ENCODE measurements at regions not wholly inside any gene's neighbourhood (a gene's known extent, or its start where the extent isn't known, plus 50 kb on each side); places are given as distances from the start of the nearest gene placed in this dataset.

DNA sequence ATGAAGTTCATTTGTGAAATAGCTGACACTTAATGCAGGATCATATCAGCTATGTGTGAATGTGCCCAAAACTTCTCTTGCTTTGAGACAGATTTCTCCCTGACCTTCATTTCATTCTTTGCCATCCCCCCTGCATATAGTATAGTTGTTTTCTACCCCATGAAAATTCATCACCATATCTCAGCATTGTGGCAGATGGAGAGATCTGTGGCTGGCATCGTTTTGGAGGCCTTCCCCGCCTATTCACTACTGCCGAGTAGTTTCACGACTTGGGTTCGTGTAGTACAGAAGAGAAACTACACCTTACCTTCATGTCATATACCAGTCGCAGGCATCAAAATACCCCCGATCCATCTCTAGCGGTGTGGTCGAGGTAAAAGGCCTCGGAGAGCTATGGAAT lies 66.2 kb upstream of the SELENOK start:
- FAIRE-seq (no peak), DNase-seq (ENCODE audit: low spot score in 2 of 2) (no peak)

DNA sequence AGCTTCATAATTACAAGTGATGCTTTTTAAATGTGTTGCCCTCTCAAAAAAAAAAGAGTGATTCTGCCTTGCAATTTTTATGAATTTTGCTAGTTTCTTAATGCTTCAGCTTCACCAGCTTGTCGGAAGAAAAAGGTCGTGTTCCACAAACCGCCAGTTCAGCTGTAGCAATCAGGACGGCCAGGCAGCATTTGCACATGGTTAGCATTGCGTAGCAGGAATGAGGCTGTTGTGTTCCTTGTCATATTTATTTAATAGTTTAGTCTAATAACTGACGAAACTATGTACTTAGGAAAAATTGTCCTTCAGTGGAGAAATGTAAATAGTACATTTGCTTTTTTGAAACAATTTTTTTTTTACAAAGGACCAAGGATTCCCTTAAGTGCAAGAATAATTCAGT lies 64.9 kb upstream of the SELENOK start:
- DNase-seq (ENCODE audit: low spot score in 2 of 2): no peak
- no peak for FAIRE-seq

DNA sequence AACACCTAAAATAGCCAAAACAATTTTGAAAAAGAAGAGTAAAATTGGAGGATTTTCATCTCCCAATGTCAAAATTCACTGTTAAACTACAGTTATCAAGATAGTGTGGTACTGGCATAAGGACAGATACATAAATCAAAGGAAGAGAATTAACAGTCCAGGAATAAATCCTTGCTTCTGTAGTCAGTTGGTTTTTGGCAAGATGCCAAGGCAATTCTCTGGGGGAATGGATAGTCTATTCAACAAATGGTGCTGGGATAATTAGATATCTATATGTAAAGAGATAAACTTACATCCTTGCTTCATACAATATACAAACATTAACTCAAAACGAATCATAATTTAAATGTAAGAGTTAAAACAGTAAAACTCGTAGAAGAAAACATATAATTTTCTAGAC lies 57.9 kb upstream of the SELENOK start:
- DNase-seq (ENCODE audit: low spot score in 2 of 2): no peak
- FAIRE-seq: no peak

DNA sequence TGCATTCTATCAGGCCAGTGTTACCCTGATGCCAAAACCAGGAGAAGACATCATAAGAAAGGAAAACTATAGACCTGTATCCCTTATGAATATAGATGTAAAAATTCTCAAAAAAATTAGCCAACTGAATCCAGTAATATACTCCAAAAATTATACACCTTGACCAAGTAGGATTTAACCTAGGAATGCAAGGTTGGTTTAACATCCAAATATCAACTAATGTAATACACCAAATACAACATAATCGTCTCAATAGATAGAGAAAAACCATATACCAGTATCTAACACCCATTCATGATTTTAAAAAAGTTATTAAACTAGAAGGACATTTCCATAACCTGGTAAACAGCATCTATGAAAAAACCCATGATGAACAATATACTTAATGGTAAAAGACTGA lies 56.5 kb upstream of the SELENOK start:
- DNase-seq (ENCODE audit: low spot score in 2 of 2) (no peak), FAIRE-seq (no peak)

DNA sequence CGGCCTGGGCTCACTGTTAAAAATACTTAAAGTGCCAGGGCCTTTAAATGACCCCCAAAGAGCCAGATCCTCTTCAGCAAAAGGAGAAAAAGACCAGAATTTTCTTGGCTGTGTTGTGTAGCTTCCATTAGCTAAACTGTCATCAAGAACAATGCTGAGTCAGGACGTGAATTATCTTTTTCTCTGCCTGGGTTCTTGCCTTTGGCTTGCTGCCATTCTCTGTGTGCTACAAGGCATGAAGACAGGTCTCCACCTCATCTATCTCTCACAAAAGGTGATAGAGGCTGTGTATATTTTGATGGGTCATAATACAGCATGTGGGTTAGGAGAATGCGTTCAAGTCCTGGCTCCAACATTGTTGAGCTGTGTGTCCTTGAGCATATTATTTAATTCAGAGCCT lies 52.4 kb upstream of the SELENOK start:
- DNase-seq (ENCODE audit: low spot score in 2 of 2): no peak

DNA sequence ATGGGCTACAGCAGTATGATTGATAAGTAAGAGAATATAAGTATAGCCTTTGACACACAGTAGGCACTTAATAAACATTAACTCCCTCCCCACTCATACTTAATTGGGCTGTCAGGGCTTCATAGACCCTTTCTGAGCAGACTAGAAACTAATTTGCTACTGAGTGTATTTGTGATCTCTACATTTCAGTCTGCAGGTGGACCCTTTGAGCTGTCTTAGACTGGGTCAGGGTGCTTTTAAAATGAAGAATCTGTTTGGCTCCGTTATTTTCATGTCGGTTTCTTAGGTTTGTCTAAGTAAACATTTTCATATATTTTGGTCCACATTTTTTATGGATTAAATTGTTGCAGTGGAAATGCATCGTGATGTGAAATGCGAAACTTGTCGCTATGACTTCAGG lies 50.3 kb upstream of the SELENOK start:
- DNase-seq (ENCODE audit: low spot score in 2 of 2): no peak
- FAIRE-seq: no peak

More for the DNA sequence above, 52.4 kb upstream of the SELENOK start:
- FAIRE-seq: no peak
